DOHH2 (cell line): ENCODE measurements at regions not wholly inside any gene's neighbourhood (a gene's known extent, or its start where the extent isn't known, plus 50 kb on each side); places are given as distances from the start of the nearest gene placed in this dataset.

Source experiments
- H3F3A ChIP-seq: fragments of 200-600 bp; sonication (generic), shearing (Covaris generic); 2 replicates; pipeline ENCODE4 v1.6.0; 2016; ENCODE audit warnings: antibody characterized with exemption, mild to moderate bottlenecking; ENCODE audit not compliant: control insufficient read depth, insufficient read depth
- H3K27ac ChIP-seq: fragments of 200-600 bp; sonication (generic); 2 replicates; pipeline ENCODE4 v1.5.1; 2014; ENCODE audit warnings: low read depth, mild to moderate bottlenecking, low read length, moderate library complexity
- H3K27me3 ChIP-seq: fragments of 200-600 bp; sonication (generic); 2 replicates; pipeline ENCODE4 v1.6.1; 2014; ENCODE audit warnings: mild to moderate bottlenecking, low read length, mixed read lengths; ENCODE audit not compliant: control insufficient read depth
- H3K36me3 ChIP-seq: fragments of 200-600 bp; sonication (generic); 2 replicates; pipeline ENCODE4 v1.6.1; 2014; ENCODE audit warnings: mild to moderate bottlenecking, low read length, moderate library complexity, mixed read lengths; ENCODE audit not compliant: control insufficient read depth
- H3K4me1 ChIP-seq: fragments of 200-600 bp; sonication (generic); 2 replicates; pipeline ENCODE4 v1.6.1; 2014; ENCODE audit warnings: mild to moderate bottlenecking, low read length, mixed read lengths; ENCODE audit not compliant: control insufficient read depth
- H3K4me2 ChIP-seq: fragments of 200-600 bp; sonication (generic); 2 replicates; pipeline ENCODE4 v1.6.0; 2014; ENCODE audit warnings: mild to moderate bottlenecking, low read length, moderate library complexity
- H3K4me3 ChIP-seq: fragments of 200-600 bp; sonication (generic); 2 replicates; pipeline ENCODE4 v1.5.1; 2014; ENCODE audit warnings: mild to moderate bottlenecking, low read length, mixed read lengths
- H3K79me2 ChIP-seq: fragments of 200-600 bp; sonication (generic); 2 replicates; pipeline ENCODE4 v1.6.1; 2014; ENCODE audit warnings: mild to moderate bottlenecking, low read length, mixed read lengths; ENCODE audit not compliant: control insufficient read depth
- H3K9me2 ChIP-seq: fragments of 200-600 bp; sonication (generic); replicated peaks from 2 replicates; pipeline ENCODE4 v1.6.1; 2014; ENCODE audit warnings: mild to moderate bottlenecking, low read length, mixed read lengths; ENCODE audit not compliant: control insufficient read depth
- H3K9me3 ChIP-seq: fragments of 200-600 bp; sonication (generic); 2 replicates; pipeline ENCODE4 v1.6.1; 2014; ENCODE audit warnings: antibody characterized with exemption, low read length, mixed read lengths; ENCODE audit not compliant: control insufficient read depth, insufficient read depth
- H4K20me1 ChIP-seq: fragments of 200-600 bp; sonication (generic); 2 replicates; pipeline ENCODE4 v1.6.0; 2014; ENCODE audit warnings: low read depth, mild to moderate bottlenecking, antibody characterized with exemption, low read length, moderate library complexity; ENCODE audit not compliant: control insufficient read depth, insufficient read depth
- CTCF ChIP-seq: fragments of 200-600 bp; sonication (generic); IDR thresholded peaks from one replicate; pipeline ENCODE4 v1.5.1; 2014; ENCODE audit warnings: antibody characterized with exemption, mild to moderate bottlenecking, low read depth, low read length; ENCODE audit not compliant: poor library complexity, severe bottlenecking
- EZH2phosphoT487 ChIP-seq: fragments of 200-600 bp; sonication (generic); IDR thresholded peaks from 2 replicates; pipeline ENCODE4 v1.6.1; 2017; ENCODE audit warnings: borderline replicate concordance, mild to moderate bottlenecking, antibody characterized with exemption, low read length, moderate library complexity, mixed read lengths

DNA sequence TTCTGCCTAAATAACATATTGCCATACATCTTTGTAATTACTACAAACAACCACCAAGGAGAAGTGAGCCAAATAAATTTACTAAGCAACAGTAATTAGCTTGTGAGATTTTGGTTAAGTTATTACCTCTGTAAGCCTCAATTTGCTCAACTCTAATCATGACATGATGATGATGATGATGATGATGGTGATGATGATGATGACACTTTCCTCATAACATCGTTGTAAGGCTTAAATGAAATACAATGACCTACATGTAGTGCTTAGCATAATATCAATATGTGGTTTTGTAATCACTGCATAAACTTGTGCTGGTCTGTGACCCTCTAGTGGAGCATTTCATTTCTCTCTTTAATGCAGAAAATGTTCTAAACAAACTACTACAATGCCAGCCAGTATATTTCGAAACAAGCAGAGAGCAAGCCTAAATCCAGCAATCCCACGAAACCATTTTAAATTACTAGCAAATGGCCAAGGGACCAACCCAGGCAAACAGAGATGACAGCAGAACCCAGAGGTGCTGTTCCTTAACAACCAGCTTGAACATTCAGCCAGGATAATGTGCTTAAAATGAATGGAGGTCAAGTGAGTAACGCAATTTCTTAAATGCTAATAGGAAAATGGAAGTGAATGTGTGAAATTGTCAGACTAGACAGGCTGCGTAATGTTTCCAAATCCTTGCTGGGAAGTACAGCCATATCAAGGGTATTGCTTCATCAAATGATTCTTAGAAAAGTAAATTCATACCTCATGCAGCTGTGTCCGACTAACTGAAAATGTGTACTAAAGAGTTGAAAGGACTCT lies 281.9 kb upstream of the PUM3 start:
- TF ChIP-seq EZH2phosphoT487, result no peak
- TF ChIP-seq CTCF, result no peak
- no peak overlapping the region for H3K27ac ChIP-seq

GRCh38 chr9:3124001-3124400 lies 280.1 kb upstream of the PUM3 start:
- no peaks in the 10 kb centered on the region for H3K27me3 ChIP-seq
- TF ChIP-seq EZH2phosphoT487 (no peak), CTCF (no peak)
- H3K79me2 ChIP-seq, result no peaks in the 10 kb centered on the region
- H3K4me2 ChIP-seq, result no peak overlapping the region
- H3K4me3 ChIP-seq, result no peak overlapping the region
- no peaks in the 10 kb centered on the region for H3K9me3 ChIP-seq
- H4K20me1 ChIP-seq, result no peaks in the 10 kb centered on the region
- H3K9me2 ChIP-seq, result no peaks in the 10 kb centered on the region
- no peaks in the 10 kb centered on the region for H3K4me1 ChIP-seq
- no peaks in the 10 kb centered on the region for H3F3A ChIP-seq
- H3K27ac ChIP-seq, result no peak overlapping the region
- no peaks in the 10 kb centered on the region for H3K36me3 ChIP-seq

More for the DNA sequence above, 281.9 kb upstream of the PUM3 start:
- H3K4me1 ChIP-seq, result no peaks in the 10 kb centered on the region
- no peaks in the 10 kb centered on the region for H4K20me1 ChIP-seq
- H3K4me3 ChIP-seq, result no peak overlapping the region
- H3K27me3 ChIP-seq, result no peaks in the 10 kb centered on the region
- no peaks in the 10 kb centered on the region for H3K9me2 ChIP-seq
- H3K9me3 ChIP-seq, result no peaks in the 10 kb centered on the region
- H3K4me2 ChIP-seq, result no peak overlapping the region
- no peaks in the 10 kb centered on the region for H3K79me2 ChIP-seq
- H3K36me3 ChIP-seq, result no peaks in the 10 kb centered on the region
- H3F3A ChIP-seq, result no peaks in the 10 kb centered on the region

GRCh38 chr9:3118081-3118480 lies 274.2 kb upstream of the PUM3 start:
- no peak overlapping the region for H3K4me3 ChIP-seq
- H3K9me2 ChIP-seq, result no peaks in the 10 kb centered on the region
- H3K27me3 ChIP-seq, result no peaks in the 10 kb centered on the region
- H3F3A ChIP-seq, result no peaks in the 10 kb centered on the region
- H3K4me1 ChIP-seq, result no peaks in the 10 kb centered on the region
- H3K4me2 ChIP-seq, result no peak overlapping the region
- no peaks in the 10 kb centered on the region for H3K9me3 ChIP-seq
- H3K36me3 ChIP-seq, result no peaks in the 10 kb centered on the region
- H4K20me1 ChIP-seq, result no peaks in the 10 kb centered on the region
- no peak overlapping the region for H3K27ac ChIP-seq
- H3K79me2 ChIP-seq, result no peaks in the 10 kb centered on the region
- TF ChIP-seq EZH2phosphoT487, result no peak
- TF ChIP-seq CTCF, result no peak
